NB4 (cell line): ENCODE measurements at regions not wholly inside any gene's neighbourhood (a gene's known extent, or its start where the extent isn't known, plus 50 kb on each side); places are given as distances from the start of the nearest gene placed in this dataset.

Experiments used
- CTCF ChIP-seq: IDR thresholded peaks from one replicate; pipeline ENCODE4 v1.5.1; 2012; ENCODE audit warnings: low read depth, low read length
- MAX ChIP-seq: IDR thresholded peaks from 2 replicates; pipeline ENCODE4 v1.6.1; 2011; ENCODE audit warnings: low read depth, low read length
- POLR2A ChIP-seq: IDR thresholded peaks from 2 replicates; pipeline ENCODE4 v1.6.1; 2011; ENCODE audit warnings: mild to moderate bottlenecking; ENCODE audit not compliant: insufficient read length; ENCODE audit errors: extremely low read depth

DNA sequence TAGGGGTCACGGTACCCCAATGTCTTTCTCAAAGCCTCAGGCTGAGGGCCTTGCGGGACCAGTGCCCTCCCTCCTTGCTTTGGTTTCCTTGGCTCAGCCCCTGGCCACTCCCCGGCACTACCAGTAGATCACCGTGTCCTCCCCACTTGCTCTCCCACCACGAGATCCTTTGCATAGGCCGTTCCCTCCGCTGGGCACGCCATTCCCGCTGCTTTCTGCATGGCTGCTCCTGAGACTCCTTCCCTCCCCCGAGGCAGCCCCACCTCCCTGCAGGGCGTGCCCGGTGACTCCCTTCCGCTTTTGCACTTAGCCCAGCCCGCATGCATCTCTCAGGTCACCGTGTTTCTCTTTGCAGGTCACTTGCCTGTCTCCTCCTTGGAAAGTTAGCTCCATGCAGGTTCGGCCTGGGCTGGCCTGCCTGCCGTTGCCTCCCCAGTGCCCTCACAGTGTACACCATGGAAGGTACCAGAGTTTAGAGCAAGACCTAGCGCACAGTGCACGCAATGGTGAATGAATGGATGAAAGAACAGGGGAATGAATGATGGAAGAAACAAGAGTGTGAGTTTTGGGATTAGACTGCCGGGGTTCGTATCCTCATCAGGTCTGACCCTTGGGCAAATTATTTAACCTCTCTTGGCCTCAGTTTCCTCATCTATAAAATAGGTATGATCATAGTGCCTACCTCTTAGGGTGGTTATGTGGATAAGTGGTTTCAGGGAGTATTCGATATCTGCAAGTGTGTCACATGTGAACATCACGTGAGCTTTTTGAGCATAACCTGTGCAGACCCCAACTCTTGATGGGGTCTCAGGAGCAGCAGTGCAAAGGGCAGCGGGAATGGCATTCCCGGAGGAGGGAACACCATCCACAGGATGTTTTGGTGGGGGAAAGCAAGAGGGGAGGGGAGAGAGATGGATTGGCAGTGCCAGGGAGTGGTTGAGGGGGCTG lies 214.3 kb downstream of the C9orf50 start:
- no peak for TF ChIP-seq CTCF
- no peak for TF ChIP-seq POLR2A
- TF ChIP-seq MAX, result no peak
